Lower leg skin (tissue), 4 donors: ENCODE measurements at regions not wholly inside any gene's neighbourhood (a gene's known extent, or its start where the extent isn't known, plus 50 kb on each side); places are given as distances from the start of the nearest gene placed in this dataset.

ENCODE experiments used
- DNase-seq, 2 donors: peaks; one replicate each; pipeline ENCODE4 v3.0.0-alpha.2; 2019; ENCODE audit warnings: low spot score in 2 of 2
- H3K4me3 ChIP-seq: fragments of 200-600 bp; sonication (generic); 2 replicates; pipeline ENCODE4 v1.5.1; 2017; ENCODE audit warnings: mild to moderate bottlenecking, low read depth; ENCODE audit not compliant: poor library complexity, severe bottlenecking
- CTCF ChIP-seq, 3 donors: fragments of 450-650 bp; IDR thresholded peaks; one replicate each; pipeline ENCODE4 v1.5.1; 2016; ENCODE audit warnings: antibody characterized with exemption in 3 of 3, mild to moderate bottlenecking in 3 of 3, moderate library complexity in 2 of 3
- POLR2A ChIP-seq, 2 donors: fragments of 450-650 bp; IDR thresholded peaks; one replicate each; pipeline ENCODE4 v1.6.1; 2016 to 2017; ENCODE audit warnings: antibody characterized with exemption in 2 of 2, mild to moderate bottlenecking in 1 of 2, moderate library complexity in 1 of 2
- WGBS, 2 donors: methylation state at CpG; one replicate each; pipeline ENCODE4 v1.1.5; 2018; 5-methylcytosine and 5-hydroxymethylcytosine counted together
- intact Hi-C: fragments of 100-400 bp; cut with DNase I; formaldehyde crosslinking; loops from one replicate; pipeline ENCODE4 v1.15.0; 2023; ENCODE audit warnings: low total_unique reads

GRCh38 chr6:134729561-134729960 is 220.3 kb downstream of the ALDH8A1 start:
- intact Hi-C loops, result no loop called here
- H3K4me3 ChIP-seq, result no peak overlapping the region
- TF ChIP-seq POLR2A (IDR thresholded peaks at IDR 0.05) (no peak), CTCF (IDR thresholded peaks at IDR 0.05) (no peak)
- 84 to 90% methylated on average over 4 of the region's 4 CpGs for WGBS, 2 donors
- no peak for DNase-seq

- H3K4me3 ChIP-seq, result no peak overlapping the region
- 93 to 97% methylated on average over 2 of the region's 2 CpGs for WGBS, 2 donors
- intact Hi-C loops, result no loop called here
- no peak for TF ChIP-seq CTCF (IDR thresholded peaks at IDR 0.05)
- no peak for TF ChIP-seq POLR2A (IDR thresholded peaks at IDR 0.05)
- no peak for DNase-seq
Observed at GRCh38 chr6:134727081-134727480, 222.8 kb downstream of the ALDH8A1 start.

- 61 to 94% methylated on average over 1 of the region's 1 CpG for WGBS, 2 donors
- intact Hi-C loops, result no loop called here
- H3K4me3 ChIP-seq, result no peak overlapping the region
- DNase-seq, result no peak
- TF ChIP-seq POLR2A (IDR thresholded peaks at IDR 0.05), result no peak
- no peak for TF ChIP-seq CTCF (IDR thresholded peaks at IDR 0.05)
Observed at GRCh38 chr6:134725590-134725989, 224.3 kb downstream of the ALDH8A1 start.

GRCh38 chr6:134724771-134725340 is 225.0 kb downstream of the ALDH8A1 start:
- DNase-seq, result no peak
- WGBS, 2 donors, result 56% methylated on average over 8 of the region's 8 CpGs
- no peak for TF ChIP-seq POLR2A (IDR thresholded peaks at IDR 0.05)
- no peak for TF ChIP-seq CTCF (IDR thresholded peaks at IDR 0.05)
- intact Hi-C loops, result no loop called here
- H3K4me3 ChIP-seq, result no peak overlapping the region

- no peak for DNase-seq
- no peak overlapping the region for H3K4me3 ChIP-seq
- intact Hi-C loops, result no loop called here
- no peak for TF ChIP-seq CTCF (IDR thresholded peaks at IDR 0.05)
- TF ChIP-seq POLR2A (IDR thresholded peaks at IDR 0.05), result no peak
- 70 to 72% methylated on average over 3 of the region's 3 CpGs for WGBS, 2 donors
Observed at GRCh38 chr6:134723081-134723871, 226.6 kb downstream of the ALDH8A1 start.
